Neural cell (in vitro differentiated cells): ENCODE measurements at regions not wholly inside any gene's neighbourhood (a gene's known extent, or its start where the extent isn't known, plus 50 kb on each side); places are given as distances from the start of the nearest gene placed in this dataset.

ENCODE experiments used
- EP300 ChIP-seq: fragments of 450-650 bp; conservative IDR thresholded peaks from 2 replicates; pipeline ENCODE4 v1.6.1; 2014; ENCODE audit warnings: antibody characterized with exemption, mild to moderate bottlenecking, moderate library complexity; ENCODE audit not compliant: poor library complexity, severe bottlenecking
- EZH2 ChIP-seq: fragments of 200-600, 300-800 bp; shearing (Covaris generic), sonication (generic); IDR thresholded peaks from 2 replicates; pipeline ENCODE4 v1.6.1; 2014; ENCODE audit warnings: antibody characterized with exemption, low read length, borderline replicate concordance, mild to moderate bottlenecking; ENCODE audit not compliant: insufficient read depth, poor library complexity, severe bottlenecking
- RAD21 ChIP-seq: fragments of 450-650 bp; conservative IDR thresholded peaks from 2 replicates; pipeline ENCODE4 v1.6.1; 2014; ENCODE audit warnings: antibody characterized with exemption, mild to moderate bottlenecking, moderate library complexity

GRCh38 chr7:136079934-136080333 lies 102.8 kb upstream of the MTPN start:
- no peak for TF ChIP-seq EZH2
- no peak for TF ChIP-seq RAD21
- TF ChIP-seq EP300, result no peak
